Heart left ventricle (tissue), 13 donors: ENCODE measurements at regions not wholly inside any gene's neighbourhood (a gene's known extent, or its start where the extent isn't known, plus 50 kb on each side); places are given as distances from the start of the nearest gene placed in this dataset.

Source experiments
- POLR2A ChIP-seq, 2 donors: fragments of 450-650 bp; IDR thresholded peaks; one replicate each; pipeline ENCODE4 v1.6.1; 2017; ENCODE audit warnings: antibody characterized with exemption in 2 of 2, mild to moderate bottlenecking in 2 of 2, moderate library complexity in 2 of 2
- TF ChIP-seq, protein P1 (sequence below), 12 donors: fragments of 200-600 bp; sonication (generic) in 4 of 12; IDR thresholded peaks; one replicate each; pipeline versions ENCODE4 v1.5.0 to v1.8.0; 2018 to 2022; ENCODE audit warnings: antibody characterized with exemption in 12 of 12, mild to moderate bottlenecking in 5 of 12
- donor health status: ischemic (EF 13 %, LVEDD 7.1; RV severe dilation, severe dysfunction).
- donor health status: DM: no; HTN: yes; CAD: no.
- donor health status: DM: no; HTN: no; CAD: no.
- donor health status: ischemic (EF 25% LVEDD 6.9; RV normal size, moderate dysfunction).
- donor health status: ischemic (EF 25% LVEDD 5.7; RV mildly dilated, moderate dysfunction).
- donor health status: ischemic (EF 35%, LVEDD 5.7; RV mildly dilated, moderate dysfunction).
- donor health status: nonischemic (EF 11% LVEDD 7.7; RV severe dilation, severe dysfunction).
- donor health status: DM: yes; HTN: yes; CAD: no.
- donor health status: PGD.
- donor health status: ischemic (EF 29% LVEDD 5.4; RV normal size, mild dysfunction).
- donor health status: nonischemic (EF 23%, LVEDD 6.1; RV moderate dilation, normal function).

DNA sequence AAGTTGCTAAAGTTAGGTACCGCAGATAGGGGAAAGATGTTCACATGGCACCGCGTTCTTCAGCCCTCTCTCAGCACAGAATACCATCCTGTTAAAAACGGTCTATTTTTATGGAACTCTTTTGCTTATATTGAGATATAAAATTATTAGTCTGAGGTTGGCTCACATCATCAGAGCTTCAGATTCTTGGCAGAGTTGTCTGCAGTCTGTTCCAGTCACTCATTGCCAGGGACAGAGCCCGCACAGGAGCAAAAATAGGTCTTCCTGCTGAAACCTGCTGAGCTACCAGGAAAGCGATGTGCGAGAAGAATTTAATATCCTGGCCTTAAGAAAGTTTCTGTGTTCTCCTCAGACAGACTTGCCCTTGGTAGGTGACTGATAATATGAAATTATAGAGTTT lies 249.8 kb downstream of the VRK1 start:
- TF ChIP-seq POLR2A (IDR thresholded peaks at IDR 0.05): no peak
- TF ChIP-seq, protein P1, sequence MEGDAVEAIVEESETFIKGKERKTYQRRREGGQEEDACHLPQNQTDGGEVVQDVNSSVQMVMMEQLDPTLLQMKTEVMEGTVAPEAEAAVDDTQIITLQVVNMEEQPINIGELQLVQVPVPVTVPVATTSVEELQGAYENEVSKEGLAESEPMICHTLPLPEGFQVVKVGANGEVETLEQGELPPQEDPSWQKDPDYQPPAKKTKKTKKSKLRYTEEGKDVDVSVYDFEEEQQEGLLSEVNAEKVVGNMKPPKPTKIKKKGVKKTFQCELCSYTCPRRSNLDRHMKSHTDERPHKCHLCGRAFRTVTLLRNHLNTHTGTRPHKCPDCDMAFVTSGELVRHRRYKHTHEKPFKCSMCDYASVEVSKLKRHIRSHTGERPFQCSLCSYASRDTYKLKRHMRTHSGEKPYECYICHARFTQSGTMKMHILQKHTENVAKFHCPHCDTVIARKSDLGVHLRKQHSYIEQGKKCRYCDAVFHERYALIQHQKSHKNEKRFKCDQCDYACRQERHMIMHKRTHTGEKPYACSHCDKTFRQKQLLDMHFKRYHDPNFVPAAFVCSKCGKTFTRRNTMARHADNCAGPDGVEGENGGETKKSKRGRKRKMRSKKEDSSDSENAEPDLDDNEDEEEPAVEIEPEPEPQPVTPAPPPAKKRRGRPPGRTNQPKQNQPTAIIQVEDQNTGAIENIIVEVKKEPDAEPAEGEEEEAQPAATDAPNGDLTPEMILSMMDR (IDR thresholded peaks at IDR 0.05): no peak
